K562 (cell line): ENCODE measurements at regions not wholly inside any gene's neighbourhood (a gene's known extent, or its start where the extent isn't known, plus 50 kb on each side); places are given as distances from the start of the nearest gene placed in this dataset.

Experiments used
- CTCF ChIP-seq, 3 experiments: IDR thresholded peaks in 2 of 3; conservative IDR thresholded peaks in 1 of 3; 2 replicates each; pipeline ENCODE4 v1.5.1; 2011 to 2012; ENCODE audit warnings: low read length in 3 of 3, mild to moderate bottlenecking in 3 of 3, control low read depth in 2 of 3, improper control_type of control experiment in 1 of 3, inconsistent platforms in 1 of 3, low read depth in 1 of 3, mixed read lengths in 1 of 3, moderate library complexity in 1 of 3; ENCODE audit not compliant: insufficient read depth in 2 of 3
- HDAC1 ChIP-seq, 2 experiments: fragments of 450-650 bp; IDR thresholded peaks; 2 replicates each; pipeline ENCODE4 v1.6.1; 2016 to 2017; ENCODE audit warnings: inconsistent platforms in 1 of 2, mild to moderate bottlenecking in 1 of 2, moderate library complexity in 1 of 2
- MYC ChIP-seq, 2 experiments: fragments of 250-450 bp in 1 of 2; sonication (Bioruptor Pico) in 1 of 2; IDR thresholded peaks; 2 replicates each; pipeline versions ENCODE4 v1.5.1 to v1.6.1; 2012 to 2021; ENCODE audit warnings: low read depth in 2 of 2, borderline replicate concordance in 1 of 2, improper control_type of control experiment in 1 of 2, low read length in 1 of 2, mild to moderate bottlenecking in 1 of 2, moderate library complexity in 1 of 2
- PRMT5 ChIP-seq: sonication (generic); formaldehyde crosslinking; IDR thresholded peaks from 2 replicates; pipeline ENCODE4 v1.5.0; 2020; ENCODE audit warnings: missing genetic modification reagents
- TF ChIP-seq, protein P1 (sequence below): fragments of 200-800 bp; sonication (Bioruptor generic); IDR thresholded peaks from 2 replicates; pipeline ENCODE4 v1.6.1; 2017; ENCODE audit warnings: missing genetic modification characterization, missing compliant biosample characterization

GRCh38 chr16:5845046-5845445, 747.5 kb upstream of the EEF2KMT start:
- TF ChIP-seq, protein P1, sequence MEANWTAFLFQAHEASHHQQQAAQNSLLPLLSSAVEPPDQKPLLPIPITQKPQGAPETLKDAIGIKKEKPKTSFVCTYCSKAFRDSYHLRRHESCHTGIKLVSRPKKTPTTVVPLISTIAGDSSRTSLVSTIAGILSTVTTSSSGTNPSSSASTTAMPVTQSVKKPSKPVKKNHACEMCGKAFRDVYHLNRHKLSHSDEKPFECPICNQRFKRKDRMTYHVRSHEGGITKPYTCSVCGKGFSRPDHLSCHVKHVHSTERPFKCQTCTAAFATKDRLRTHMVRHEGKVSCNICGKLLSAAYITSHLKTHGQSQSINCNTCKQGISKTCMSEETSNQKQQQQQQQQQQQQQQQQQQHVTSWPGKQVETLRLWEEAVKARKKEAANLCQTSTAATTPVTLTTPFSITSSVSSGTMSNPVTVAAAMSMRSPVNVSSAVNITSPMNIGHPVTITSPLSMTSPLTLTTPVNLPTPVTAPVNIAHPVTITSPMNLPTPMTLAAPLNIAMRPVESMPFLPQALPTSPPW (CRISPR knock-in tag), result no peak
- TF ChIP-seq MYC (IDR thresholded peaks at IDR 0.05; ENCODE audit: low read depth, low read length) (no peak), MYC (CRISPR knock-in tag; IDR thresholded peaks at IDR 0.05; ENCODE audit: borderline replicate concordance, low read depth) (no peak), HDAC1 (IDR thresholded peaks at IDR 0.05) (no peak), CTCF (IDR thresholded peaks at IDR 0.05 in 2 of 3, conservative IDR thresholded peaks at IDR 0.05 in 1 of 3; ENCODE audit: insufficient read depth in 2 of 3, low read depth in 1 of 3, low read length in 3 of 3) (no peak), PRMT5 (CRISPR knock-in tag) (no peak)
